Middle frontal gyrus (tissue), 1 donor: ENCODE measurements at regions not wholly inside any gene's neighbourhood (a gene's known extent, or its start where the extent isn't known, plus 50 kb on each side); places are given as distances from the start of the nearest gene placed in this dataset.

Experiments used
- DNase-seq: peaks from one replicate; pipeline ENCODE4 v3.0.0-alpha.2; 2015; ENCODE audit warnings: low spot score; ENCODE audit errors: extremely low spot score

DNA sequence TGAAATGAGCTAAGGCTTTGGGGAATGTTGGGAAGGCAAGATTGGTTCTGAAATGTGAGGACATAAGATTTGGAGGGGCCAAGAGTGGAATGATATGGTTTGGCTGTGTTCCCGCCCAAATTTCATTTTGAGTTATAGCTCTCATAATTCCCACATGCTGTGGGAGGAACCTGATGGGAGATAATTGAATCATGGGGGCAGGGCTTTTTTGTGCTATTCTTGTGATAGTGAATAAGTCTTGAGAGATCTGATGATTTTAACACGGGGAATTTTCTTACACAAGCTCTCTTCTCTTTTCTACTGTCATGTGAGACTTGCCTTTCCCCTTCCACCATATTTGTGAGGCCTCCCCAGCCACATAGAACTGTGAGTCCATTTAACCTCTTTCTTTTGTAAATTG is 157.6 kb upstream of the C1QTNF7 start:
- no peak for DNase-seq

DNA sequence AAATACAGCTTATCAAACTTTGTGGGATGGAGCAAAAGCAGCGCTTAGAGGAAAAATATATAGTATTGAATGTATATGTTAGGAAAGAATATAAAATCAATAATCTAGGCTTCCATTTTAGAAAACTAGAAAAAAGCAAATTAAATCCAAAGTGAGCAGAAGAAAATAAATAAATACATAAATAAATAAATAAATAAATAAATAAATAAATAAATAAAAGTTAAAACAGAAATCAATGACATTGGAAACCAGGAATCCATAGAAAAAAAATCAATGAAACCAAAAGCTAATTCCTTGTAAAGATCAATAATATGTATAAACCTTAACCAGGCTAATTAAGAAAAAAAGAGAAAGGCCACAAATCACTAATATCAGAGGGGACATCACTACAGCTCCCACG is 141.8 kb upstream of the C1QTNF7 start:
- DNase-seq: no peak

DNA sequence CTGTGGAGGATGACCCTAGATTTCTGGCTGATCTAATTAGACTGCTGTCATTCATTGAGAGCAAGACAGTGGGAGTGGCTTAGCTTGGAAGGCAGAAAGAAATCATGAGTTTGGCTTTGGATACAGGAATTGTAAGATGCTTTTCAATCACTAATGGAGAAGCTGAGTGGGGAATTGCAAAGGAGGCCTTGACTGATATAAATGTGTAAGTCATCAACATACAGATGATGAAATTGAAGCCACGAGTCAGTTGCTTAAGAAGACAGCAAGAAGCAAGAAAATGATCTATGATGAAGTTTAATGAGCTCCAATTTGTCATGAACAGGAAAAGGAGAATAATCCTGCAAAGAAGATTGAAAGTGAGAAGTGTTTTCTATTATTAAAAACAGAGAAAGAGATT is 136.7 kb upstream of the C1QTNF7 start:
- no peak for DNase-seq

DNA sequence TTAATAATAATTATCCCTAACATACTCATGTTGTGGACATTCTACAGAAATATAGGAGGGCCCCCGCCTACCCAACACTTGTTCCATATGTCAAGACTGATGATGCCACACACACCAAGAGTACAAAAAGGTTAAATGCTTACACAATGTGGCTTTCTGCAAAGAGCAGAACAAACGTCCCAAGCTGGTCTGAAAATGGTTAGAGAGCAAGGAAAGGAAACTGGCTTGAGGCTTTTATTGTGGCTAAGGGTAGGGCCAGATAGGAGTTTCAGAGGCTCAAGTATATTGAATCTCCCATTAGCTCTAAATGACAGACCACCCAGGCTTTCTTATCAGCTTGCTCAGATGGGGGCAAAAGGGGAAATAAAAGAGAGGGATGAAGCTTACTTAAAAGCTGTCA is 134.1 kb upstream of the C1QTNF7 start:
- no peak for DNase-seq

DNA sequence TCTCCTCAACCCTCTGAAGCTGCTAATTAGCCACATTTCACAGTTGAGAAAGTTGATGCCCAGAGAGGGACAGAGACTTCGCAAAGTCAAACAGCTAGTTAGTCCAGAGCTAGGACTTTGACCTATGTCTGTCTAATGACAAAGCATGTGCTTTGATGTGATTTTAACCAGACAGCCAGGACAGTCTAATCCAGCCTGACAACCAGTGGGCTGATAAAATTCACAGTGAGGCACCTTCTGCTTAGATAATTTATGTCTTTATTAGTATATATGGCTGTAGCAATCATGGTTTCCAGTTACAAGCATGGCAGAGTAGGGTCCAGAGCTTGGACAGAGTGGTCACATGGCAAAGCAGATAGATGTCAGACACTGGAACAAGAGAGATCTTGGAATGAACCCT is 133.6 kb upstream of the C1QTNF7 start:
- no peak for DNase-seq

DNA sequence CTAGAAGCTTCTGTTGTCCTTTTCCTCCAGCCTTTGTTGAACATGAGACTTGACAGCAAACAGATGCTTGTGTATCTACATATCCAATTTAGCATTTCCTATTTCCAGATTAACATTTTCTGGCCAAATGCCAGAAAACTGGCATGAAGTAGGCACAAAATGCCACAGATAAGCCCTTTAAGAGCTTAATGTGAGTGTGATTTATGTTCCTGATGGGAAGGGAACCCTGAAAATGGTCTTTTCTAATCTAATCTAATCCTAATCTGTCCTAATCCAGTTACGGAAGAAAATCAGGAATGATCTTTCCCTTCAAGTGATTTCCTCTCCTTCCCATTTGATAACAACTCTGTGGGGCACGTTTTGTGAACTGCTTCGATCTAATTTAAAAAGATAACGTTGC is 133.0 kb upstream of the C1QTNF7 start:
- no peak for DNase-seq

DNA sequence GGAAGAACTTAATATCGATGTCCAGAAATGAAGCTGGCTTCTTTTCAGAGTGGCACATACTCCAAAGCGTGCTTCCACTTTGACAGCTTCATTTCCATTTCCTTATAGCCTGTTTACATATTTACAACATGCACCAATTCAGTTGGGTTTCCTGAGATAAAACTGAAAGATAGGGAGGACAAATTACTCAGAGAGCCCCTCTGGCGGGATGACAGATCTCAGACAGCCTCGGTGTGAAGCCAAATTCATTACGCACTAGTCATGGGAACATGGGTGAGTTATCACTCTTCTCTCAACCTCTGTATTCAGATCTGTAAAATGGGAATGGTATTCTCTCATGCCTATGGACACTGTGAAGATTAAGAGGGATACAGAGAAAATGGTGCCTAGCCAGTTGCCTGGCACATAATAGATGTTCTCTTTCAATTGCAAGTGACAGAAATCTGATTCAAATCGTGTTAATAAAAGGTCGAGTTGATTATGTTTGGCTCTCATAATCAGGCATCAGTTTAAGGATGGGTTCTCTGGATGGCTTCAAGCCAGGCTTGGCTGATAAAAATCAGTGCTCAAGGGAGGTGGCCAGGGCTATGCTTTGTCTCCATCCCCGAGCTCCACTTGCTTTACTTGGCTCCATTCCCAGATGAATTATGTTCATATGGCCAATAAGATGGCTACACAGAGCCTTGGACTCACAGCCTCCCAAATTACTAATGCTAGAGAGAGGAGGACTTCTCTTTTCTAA is 132.2 kb upstream of the C1QTNF7 start:
- no peak for DNase-seq

DNA sequence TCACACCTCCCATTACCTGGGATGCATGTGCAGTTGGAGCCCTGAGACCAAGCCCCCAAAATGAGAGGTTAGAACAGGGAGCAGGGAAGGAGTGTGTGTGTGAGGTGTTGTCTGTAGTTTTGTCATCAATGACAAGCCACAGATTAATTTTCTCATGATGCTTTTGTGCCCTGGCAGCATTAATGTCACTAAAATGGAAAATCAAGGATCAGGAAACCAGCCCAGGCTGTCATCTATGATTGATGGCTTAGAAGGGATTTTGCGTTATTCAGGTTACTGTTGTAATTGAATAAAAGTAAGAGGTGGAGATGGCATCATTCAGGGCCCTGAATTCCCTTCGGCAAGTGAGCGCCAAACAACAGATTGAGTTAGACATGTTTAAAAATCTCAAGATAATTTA is 130.5 kb upstream of the C1QTNF7 start:
- no peak for DNase-seq

DNA sequence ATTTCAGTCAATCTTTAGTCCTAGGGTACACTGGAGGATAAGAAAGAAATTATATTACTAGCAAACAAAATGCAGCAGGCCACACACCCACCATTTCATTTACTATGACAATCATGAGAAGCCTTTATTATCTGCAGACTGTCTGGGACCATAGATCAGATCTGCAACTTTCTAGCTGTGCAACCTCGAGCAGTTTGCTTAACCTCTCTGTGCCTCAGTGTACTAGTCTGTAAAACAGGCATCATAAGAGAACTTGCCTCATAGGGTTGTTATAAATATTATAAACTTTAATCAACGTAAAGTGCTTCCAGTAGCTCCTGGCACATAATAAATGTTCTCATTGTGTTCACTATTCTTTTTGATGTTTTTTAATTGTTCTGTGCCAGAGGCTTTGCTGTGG is 128.2 kb upstream of the C1QTNF7 start:
- no peak for DNase-seq

DNA sequence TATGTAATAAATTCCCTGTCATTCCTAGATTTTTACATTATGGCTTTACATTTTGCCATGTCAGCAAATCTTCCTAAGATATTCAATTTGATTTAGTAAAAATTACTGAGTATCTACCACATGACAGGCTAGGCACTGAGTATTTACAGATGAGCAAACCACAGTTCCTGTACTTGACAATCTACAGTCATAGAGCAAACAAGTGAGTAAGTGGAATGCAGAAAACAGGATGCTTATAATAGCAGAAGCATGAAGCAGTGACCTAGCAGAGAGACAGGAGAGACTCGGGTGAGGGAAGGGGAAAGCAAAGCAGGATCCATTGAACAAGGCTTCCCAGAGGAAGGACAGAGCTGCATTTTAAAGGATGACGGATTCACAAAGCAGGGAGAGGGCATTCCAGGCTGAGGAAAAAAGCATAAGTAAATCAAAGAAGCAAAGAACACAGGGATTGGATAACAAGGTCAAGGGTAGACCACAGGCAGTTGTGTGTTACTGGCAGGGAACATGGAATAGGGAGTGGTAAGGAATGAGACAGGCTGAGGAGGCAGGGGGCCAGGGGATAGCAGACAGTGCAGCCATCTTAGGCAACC is 124.7 kb upstream of the C1QTNF7 start:
- DNase-seq: no peak

DNA sequence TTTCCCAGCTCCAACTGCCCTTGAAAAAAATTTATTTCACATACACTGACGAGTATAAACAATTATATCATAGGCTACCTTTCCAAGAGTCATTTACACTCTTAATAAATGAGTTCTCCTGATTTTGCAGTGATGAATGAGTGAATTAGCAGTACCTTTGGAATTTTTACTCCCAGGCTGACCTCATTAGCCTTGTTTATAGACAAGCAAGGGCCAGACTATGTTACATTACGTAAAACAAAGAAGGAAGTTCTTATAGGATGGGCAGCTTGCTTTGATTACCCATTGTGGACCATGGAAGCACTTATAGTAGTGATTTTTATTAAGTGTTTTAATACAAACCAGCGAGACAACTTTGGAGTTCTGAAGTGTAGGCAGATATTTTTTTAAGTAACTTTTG is 112.9 kb upstream of the C1QTNF7 start:
- DNase-seq: no peak

DNA sequence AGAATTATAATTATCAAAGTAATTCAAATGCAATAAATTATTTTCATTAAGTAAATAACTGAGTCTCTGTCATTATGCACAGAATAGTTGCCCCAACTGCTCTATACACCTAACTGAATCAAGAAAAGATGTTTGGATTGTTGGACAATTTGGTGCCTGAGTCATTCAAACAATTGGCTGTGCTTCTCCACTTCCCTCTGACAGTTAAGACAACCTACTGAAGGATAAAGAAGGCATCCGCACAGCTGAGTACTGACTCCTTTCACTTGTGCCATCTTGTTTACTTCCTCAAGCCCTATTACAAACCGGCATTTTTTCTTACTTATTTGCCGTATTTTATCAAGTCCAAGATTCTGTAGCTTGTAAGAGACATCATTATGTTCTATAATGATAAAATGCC is 110.6 kb upstream of the C1QTNF7 start:
- no peak for DNase-seq

DNA sequence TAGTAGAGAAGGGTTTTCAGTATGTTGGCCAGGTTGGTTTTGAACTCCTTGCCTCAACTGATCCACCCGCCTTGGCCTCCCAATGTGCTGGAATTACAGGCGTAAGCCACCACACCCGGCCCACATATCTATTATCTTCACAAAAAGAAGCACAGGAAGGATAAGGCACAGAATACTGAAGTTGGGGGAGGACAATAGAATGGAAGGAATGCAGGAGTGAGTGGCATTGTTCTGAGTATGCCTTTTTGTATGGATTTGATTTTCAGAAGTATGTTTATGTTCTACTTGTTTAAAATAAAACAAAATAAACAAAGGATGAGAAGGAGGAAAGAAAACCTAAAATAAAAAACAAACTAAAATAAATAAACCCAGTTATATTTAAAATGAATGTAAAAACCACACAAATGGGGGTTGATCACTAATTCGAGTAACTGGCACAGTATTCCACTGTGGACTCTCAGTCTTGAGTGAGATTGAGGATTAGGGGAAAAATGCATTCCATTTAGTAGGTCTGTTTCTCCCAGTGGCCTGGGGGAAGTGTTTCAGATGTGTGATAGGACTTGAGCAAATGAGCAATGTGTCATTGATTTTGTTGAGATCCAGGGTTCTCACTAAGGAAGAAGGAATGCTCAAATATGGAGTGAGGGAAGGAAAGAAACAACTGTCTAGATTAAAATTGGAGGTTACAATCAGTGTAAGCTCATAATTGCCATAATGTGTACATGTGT is 109.0 kb upstream of the C1QTNF7 start:
- no peak for DNase-seq

DNA sequence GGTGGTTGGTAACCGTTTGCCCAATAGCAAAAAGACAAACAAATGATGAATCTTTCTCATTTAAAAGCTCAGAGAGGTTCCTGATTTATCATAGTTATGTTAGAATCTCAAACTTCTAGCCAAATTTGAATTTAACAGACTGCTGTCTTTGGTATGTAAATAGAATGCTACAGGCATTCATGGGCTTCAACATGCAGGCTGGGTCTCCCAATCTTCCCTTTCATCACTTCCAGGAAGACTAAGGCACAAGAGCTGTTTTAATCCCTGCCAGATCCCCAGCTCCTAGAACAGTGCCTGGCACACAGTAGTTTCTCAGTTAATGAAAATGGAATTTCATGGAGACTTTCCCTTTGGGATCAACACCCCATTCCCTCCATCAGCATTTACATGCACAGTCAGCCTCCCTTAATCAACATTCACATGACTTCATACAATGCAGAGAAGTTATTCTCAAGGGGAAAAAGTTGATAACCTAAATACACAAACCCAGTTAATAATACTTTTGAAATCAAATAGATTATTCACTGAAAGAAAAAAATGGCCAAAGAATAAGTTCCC is 107.6 kb upstream of the C1QTNF7 start:
- no peak for DNase-seq

DNA sequence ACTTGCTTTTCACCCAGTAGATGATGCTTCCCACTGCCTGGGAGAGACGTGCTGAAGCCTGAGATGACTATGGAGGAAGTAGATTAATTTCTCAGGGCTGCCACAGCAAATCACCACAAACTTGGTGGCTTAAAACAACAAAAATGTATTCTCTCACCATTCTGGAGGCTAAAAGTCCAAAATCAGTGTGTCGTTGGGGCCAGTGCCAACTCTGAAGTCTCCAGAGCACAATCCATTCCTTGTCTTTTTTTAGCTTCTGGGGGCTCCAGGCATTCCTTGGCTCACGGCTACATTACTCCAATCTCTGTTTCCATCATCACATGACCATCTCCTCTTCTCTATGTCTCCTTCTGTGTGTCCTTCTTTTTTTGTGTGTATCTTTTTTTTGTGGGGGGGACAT is 105.8 kb upstream of the C1QTNF7 start:
- DNase-seq: no peak

DNA sequence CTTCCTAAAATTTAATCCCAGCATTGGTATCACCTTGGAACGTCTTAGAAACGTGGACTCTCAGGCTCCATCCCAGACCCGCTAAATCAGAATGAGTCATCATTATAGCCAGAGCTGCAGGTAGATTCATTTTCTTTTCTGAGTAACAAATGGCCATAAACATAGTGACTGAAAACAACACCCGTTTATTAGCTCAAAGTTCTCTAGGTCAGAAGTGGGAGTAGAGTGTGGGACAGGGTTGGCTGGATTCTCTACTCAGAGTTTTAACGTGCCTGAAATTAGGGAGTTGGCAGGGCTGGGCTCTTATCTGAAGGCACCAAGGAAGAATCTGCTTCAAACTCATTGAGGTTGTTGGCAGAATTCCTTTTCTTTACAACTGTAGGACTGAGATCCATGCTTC is 101.8 kb upstream of the C1QTNF7 start:
- DNase-seq: no peak

DNA sequence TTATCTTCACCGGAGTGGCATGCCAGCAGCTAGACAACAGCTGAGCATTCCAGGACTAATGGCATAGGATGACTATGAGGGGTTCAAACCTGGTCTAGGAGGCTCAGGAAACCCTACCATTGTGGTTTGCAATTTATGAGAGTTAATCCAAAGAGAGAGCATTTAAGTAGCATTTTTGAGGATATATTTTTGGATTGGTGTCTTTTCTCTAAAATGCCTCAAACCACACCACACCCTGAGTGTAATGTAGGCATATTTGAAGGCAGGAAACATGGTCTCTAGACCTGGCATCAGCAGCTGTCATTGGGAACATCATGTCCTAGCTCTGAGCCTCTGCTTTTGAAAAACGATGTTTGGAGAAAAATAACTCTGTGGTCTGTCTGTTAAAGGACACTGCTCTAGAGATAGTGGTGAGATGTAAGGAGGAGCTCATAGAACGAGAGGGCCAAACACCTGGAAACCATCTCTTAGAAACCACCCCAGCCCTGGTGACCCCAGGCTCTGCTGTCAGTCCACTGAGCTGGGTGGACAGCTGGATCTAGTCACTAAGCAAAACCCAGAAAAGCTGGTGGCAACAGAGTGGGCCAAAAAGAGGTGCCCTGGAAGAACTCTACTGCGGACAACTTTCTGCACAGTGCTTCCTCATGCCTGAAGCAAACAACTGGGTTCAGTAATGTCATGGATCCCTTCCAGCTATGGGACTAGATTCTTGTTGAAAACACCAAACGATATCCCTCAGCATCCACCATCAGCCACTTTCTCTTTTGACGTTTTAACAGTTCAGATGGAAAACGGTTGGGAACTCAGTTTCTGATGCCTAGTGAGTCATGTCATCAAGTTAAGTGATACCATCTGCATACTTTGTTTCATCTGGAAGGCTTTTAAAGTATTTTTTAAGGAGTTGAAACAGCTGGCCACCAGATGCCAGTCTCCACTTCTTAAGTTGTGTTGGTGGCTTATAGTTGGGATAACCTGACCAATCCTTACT is 100.2 kb upstream of the C1QTNF7 start:
- DNase-seq: no peak

DNA sequence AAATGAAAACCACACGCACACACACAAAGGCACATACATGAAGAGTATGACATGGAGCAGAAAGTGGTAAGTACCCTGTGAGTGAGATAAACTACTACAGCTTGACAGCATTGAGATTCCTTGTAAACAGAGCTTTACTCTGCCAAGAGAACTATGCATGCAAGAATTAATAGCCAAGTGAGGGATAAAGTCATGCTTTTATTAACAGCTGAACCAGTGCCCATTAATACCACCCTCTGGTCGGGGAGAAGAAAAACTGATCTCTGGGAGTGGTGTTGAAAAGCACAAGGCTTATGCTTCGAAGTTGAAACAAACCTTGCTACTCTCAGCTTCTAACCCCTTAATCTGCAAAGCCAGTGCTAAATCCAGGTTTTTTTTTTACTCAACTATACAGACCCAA is 95.9 kb upstream of the C1QTNF7 start:
- no peak for DNase-seq

DNA sequence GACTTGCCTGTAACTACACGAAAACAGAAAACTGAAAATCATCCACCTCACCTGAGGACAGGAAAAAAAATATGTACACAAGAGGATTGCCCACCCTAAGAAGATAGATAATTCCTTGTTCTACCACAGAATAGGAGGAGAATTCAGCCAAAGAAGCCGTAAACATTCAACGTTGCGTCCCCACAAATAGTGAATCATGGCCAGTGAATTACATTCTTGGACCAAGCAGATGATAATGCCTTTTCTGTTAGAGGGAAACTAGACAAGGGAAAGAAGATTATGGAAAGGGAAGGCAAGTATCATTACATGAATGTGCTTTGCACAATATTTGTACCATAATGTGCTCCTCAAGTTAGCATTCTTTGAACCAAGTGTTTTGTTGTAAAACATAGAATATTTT is 95.5 kb upstream of the C1QTNF7 start:
- DNase-seq: no peak

DNA sequence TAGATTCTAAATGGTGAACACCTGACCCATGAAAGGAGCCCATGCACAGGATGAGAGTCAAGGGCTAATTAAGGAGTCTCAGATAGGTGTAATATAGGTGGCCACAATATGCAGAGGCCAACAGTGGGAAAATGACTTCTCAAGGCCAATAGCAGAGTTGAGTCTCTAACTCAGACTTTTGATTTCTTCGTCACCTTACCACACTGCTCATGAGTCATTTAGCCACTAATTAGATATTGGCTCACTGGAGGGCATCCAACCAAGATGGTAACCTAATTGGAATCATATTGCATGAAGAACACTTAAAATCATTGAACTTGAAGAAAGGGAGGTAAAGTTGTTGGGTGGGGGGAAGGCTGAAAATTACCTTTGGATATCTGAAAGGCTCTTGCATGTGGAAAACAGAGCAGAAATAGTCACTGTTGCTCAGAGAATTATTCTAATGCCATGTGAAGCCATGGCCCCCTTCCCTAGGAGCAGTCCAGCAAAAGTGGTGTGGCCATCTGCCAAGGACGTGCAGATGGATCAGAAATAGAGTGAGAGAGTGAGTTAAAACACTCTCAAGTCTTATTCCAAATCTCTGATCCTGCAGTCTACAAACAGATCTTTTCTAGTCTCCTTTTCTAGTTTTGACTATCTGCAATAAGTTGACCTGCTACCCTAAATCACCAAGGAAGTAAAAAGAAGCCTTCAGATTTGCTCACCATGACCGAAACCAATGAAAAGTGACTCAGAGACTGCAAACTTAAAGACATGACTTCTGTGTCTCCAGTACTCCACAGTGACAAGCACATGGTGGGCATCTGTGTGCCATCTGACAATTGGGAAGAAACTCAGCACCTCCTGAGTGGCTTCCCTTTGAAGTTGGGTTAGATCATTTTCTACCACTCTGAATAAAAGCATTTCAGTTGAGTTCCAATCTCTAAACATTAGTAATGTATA is 93.9 kb upstream of the C1QTNF7 start:
- DNase-seq: no peak
